Esophagus squamous epithelium (tissue), 4 donors: ENCODE measurements at regions not wholly inside any gene's neighbourhood (a gene's known extent, or its start where the extent isn't known, plus 50 kb on each side); places are given as distances from the start of the nearest gene placed in this dataset.

Experiments used
- POLR2A ChIP-seq, 4 donors: fragments of 450-650 bp; IDR thresholded peaks; one replicate each; pipeline ENCODE4 v1.6.1; 2017; ENCODE audit warnings: antibody characterized with exemption in 4 of 4, mild to moderate bottlenecking in 4 of 4, moderate library complexity in 3 of 4
- TF ChIP-seq, protein P1 (sequence below), 6 experiments: fragments of 450-650 bp in 4 of 6; fragments of 200-600 bp in 2 of 6; sonication (generic) in 2 of 6; IDR thresholded peaks; one replicate each; pipeline ENCODE4 v1.5.1; 2016 to 2019; ENCODE audit warnings: antibody characterized with exemption in 6 of 6, mild to moderate bottlenecking in 4 of 6, moderate library complexity in 4 of 6

DNA sequence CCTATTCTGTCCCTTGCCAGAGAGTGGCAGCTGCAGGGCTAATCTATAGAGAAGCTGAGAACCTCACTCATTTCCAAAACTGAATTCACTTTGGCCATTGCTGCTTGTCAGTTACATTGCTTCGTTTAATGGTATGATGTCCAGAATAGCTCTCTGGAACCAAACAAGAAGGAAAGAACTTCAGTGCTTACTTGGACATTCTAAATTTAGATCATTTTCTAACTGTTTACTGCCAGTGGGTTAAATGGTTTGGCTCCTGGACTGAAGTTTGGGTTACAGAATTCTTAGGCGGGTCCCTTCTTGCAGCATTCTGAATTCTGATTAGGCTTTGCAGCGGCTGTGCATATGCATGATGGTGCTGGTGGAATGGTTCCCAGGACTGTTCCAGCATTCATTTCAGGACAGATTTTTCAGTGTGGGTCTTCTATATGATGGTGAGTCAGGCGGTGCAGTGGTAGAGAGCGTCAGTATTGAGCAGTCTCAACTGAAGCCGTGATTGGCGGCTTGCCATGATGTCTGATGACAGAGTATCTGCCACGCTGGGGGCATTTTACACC, 148.7 kb downstream of the DYRK2 start:
- TF ChIP-seq, protein P1, sequence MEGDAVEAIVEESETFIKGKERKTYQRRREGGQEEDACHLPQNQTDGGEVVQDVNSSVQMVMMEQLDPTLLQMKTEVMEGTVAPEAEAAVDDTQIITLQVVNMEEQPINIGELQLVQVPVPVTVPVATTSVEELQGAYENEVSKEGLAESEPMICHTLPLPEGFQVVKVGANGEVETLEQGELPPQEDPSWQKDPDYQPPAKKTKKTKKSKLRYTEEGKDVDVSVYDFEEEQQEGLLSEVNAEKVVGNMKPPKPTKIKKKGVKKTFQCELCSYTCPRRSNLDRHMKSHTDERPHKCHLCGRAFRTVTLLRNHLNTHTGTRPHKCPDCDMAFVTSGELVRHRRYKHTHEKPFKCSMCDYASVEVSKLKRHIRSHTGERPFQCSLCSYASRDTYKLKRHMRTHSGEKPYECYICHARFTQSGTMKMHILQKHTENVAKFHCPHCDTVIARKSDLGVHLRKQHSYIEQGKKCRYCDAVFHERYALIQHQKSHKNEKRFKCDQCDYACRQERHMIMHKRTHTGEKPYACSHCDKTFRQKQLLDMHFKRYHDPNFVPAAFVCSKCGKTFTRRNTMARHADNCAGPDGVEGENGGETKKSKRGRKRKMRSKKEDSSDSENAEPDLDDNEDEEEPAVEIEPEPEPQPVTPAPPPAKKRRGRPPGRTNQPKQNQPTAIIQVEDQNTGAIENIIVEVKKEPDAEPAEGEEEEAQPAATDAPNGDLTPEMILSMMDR (IDR thresholded peaks at IDR 0.05), result no peak
- TF ChIP-seq POLR2A (IDR thresholded peaks at IDR 0.05), result no peak
